Hematopoietic multipotent progenitor cell treated with erythropoietin and hydrocortisone succinate and interleukin-3 and kit ligand, for 8 days (in vitro differentiated cells): ENCODE measurements at regions not wholly inside any gene's neighbourhood (a gene's known extent, or its start where the extent isn't known, plus 50 kb on each side); places are given as distances from the start of the nearest gene placed in this dataset.
"Not testable (repeated sequence)": the region's sequence is repeated elsewhere in the genome, so short reads cannot be mapped to it uniquely, and the experiment has no call there.

ENCODE experiments used
- DNase-seq: peaks from one replicate; pipeline ENCODE4 v3.0.0-alpha.2; 2015

- not testable (repeated sequence) for DNase-seq
Observed at GRCh38 chr7:153969016-153969415, 83.2 kb upstream of the DPP6 start.

GRCh38 chr7:153974603-153975002 lies 77.6 kb upstream of the DPP6 start:
- not testable (repeated sequence) for DNase-seq

GRCh38 chr7:153976745-153977144 lies 75.5 kb upstream of the DPP6 start:
- not testable (repeated sequence) for DNase-seq

DNA sequence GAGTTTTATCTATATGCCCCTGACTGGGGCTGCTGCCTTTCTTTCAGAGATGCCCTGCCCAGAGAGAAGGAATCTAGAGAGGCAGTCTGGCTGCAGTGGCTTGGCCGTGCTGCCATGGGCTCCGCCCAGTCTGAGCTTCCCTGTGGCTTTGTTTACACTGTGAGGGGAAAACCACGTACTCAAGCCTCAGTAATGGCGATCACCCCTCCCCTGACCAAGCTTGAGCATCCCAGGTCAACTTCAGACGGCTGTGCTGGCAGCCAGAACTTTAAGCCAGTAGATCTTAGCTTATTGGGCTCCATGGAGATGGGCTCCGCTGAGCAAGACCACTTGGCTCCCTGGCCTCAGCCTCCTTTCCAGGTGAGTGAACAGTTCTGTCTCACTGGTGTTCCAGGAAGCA lies 69.0 kb upstream of the DPP6 start:
- not testable (repeated sequence) for DNase-seq

GRCh38 chr7:153989066-153989627 lies 63.1 kb upstream of the DPP6 start:
- not testable (repeated sequence) for DNase-seq

DNA sequence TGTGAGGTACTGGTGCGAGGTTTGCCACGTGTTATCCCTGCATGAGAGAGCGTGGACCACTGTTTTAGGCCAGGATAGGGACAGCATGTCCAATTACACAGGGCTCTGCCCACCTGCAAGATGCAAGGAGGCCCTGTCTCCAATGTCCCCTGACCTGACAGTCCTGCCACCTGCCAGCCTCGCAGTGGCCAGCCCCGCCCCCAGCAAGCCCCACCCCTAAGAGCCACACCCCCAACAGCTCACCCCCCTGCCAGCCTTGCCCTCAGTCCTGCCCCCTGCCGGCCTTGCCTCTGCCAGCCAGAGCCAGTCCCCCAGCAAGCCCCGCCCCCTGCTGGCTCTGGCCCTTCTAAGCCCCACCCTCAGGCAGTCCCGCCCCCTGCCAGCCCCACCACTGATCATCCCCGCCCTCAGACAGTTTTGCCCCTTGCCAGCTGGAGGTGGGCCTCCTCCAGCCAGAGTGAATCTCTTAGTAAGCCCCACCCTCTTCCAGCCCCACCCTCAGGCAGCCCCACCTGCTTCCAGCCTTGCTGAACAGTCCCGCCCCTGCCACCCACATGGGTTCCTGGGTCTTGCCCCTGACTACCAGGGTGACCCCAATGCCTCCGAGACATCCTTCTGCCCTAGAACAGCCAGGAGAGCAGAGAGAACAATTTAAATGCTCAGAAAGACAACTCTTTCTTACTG lies 62.3 kb upstream of the DPP6 start:
- DNase-seq = not testable (repeated sequence)

DNA sequence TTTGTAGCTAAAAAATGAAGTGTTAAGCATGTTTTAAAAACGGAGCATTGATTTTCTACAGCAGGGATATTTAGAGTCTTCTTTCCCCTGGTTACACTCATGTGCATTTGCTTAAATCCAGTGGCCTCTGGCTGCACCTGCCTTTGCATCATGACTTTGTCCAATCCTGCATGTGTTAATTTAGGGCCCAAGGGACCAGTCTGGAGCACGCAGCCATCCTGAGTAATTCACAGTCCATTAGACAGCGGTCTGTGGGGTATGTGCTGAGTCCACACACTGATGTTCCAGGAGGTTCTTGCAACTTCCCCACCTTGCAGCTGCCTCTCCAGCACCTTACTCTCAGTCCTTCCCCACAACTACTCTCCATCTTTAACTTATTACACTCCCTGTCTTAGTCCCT lies 60.7 kb upstream of the DPP6 start:
- DNase-seq = not testable (repeated sequence)

DNA sequence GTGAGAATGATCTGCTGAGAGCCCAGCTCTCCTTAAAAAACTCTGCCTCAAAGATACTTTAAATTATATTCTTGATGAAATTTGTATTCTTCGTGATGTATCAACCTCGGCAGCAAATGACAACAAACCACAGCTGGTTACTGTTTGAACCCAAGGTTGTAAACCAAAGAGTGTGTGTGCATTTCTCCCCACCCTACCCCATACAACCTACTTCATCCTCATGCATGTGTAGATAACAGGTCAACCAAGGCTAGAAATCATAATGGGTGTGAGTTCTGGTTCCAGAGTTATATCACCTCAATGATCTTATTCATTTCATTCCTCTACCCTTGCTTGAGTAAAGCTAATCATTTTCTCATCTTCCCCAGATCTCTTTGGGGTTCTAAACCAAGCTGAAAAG lies 58.8 kb upstream of the DPP6 start:
- not testable (repeated sequence) for DNase-seq

GRCh38 chr7:153998896-153999295 lies 53.3 kb upstream of the DPP6 start:
- DNase-seq = not testable (repeated sequence)
